ENCODE measurements at regions not wholly inside any gene's neighbourhood (a gene's known extent, or its start where the extent isn't known, plus 50 kb on each side); places are given as distances from the start of the nearest gene placed in this dataset.

DNA sequence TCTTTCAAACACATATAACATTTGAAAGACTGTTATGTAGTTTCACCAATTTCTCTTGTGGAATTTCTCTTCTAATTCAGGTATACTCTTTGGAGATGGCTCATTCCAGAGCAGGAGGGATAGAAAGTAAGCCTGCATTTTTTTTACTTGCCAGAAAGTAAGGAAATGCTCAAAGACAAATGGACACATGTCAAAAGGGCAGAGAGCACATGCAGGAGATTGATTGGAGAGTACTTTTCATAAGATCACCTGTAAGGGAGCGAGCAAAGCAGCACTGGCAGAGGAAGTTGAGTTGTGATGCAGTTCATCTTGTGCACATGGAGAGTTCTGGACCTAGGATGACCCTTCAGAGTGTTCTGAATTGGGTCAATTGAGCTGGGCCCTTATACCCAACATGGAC is 51.4 kb upstream of the FBXO33 start:
- TF ChIP-seq POLR2A (IDR thresholded peaks at IDR 0.05) = no peak
- TF ChIP-seq, protein P1, sequence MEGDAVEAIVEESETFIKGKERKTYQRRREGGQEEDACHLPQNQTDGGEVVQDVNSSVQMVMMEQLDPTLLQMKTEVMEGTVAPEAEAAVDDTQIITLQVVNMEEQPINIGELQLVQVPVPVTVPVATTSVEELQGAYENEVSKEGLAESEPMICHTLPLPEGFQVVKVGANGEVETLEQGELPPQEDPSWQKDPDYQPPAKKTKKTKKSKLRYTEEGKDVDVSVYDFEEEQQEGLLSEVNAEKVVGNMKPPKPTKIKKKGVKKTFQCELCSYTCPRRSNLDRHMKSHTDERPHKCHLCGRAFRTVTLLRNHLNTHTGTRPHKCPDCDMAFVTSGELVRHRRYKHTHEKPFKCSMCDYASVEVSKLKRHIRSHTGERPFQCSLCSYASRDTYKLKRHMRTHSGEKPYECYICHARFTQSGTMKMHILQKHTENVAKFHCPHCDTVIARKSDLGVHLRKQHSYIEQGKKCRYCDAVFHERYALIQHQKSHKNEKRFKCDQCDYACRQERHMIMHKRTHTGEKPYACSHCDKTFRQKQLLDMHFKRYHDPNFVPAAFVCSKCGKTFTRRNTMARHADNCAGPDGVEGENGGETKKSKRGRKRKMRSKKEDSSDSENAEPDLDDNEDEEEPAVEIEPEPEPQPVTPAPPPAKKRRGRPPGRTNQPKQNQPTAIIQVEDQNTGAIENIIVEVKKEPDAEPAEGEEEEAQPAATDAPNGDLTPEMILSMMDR (IDR thresholded peaks at IDR 0.05) = no peak
